ENCODE measurements at regions not wholly inside any gene's neighbourhood (a gene's known extent, or its start where the extent isn't known, plus 50 kb on each side); places are given as distances from the start of the nearest gene placed in this dataset.

GRCh38 chr14:94992046-94992445, 165.3 kb downstream of the DICER1 start:
- DNase-seq, result no peak

DNA sequence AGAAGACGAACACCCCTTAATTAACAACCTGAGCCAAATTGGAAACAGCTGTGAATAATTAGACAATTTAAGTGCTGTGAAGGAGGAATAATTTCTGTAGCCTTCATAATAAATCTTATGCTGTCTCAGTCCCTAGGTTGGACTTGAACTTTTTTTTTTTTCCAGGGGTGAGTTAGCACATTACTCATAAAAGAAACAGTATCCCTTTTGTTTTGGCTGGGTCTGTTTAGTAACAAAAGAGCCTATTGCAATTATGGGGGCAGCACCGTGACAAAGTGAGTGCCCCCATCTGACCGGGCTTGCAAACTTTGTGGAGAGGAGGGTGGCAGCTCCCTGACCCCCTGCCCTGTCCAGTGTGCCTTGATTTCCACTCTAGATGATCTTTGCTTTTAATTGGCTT, 167.4 kb downstream of the DICER1 start:
- no peak for DNase-seq

DNA sequence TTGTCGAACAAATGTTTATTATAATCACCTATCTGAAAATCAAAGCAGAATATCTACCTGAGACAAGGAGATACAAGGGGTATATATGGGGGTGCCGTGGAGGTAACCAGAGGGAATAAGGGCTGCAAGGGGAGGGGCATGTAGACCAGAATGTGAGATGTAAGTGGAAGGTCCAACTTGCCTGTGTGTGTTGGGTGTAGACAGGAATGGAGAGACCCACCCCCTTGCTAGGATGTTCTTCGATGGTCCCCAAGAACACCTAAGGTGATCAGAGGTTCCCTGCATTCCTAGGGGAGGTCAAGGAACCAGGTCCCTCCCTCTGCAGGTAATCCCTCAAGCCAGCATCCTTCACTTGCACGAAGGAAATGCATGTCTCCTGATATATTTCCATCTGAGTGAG, 167.9 kb downstream of the DICER1 start:
- DNase-seq, result no peak

- no peak for DNase-seq
These were observed 169.9 kb downstream of the DICER1 start for GRCh38 chr14:94987409-94987808.

DNA sequence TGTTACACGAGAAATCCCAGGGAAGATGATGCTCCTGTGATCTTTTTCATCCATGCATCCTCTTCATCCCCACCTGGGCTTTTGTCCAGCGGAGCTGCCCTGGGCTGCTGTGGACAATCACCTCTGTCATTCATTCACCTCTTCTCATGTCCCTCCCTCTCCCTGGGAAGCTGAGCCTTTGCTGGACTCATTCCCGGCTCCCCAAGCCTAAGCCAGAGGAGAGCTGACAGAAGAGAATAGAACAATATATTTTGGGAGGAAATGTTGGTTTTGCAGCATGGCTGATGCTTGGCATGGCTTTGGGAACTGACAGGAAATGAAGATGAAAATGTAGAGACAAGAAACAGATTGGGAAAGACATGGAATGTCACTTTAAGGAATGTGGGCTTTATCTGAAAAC, 177.4 kb downstream of the DICER1 start:
- no peak for DNase-seq

- no peak for DNase-seq
These were observed 180.3 kb downstream of the DICER1 start for GRCh38 chr14:94977016-94977415.

- no peak for DNase-seq
These were observed 182.0 kb downstream of the DICER1 start for GRCh38 chr14:94975366-94975765.

- DNase-seq, result peak; percentile 8
These were observed 182.4 kb downstream of the DICER1 start for GRCh38 chr14:94974893-94975292.

- DNase-seq, result no peak
These were observed 182.9 kb downstream of the DICER1 start for GRCh38 chr14:94974422-94974821.

DNA sequence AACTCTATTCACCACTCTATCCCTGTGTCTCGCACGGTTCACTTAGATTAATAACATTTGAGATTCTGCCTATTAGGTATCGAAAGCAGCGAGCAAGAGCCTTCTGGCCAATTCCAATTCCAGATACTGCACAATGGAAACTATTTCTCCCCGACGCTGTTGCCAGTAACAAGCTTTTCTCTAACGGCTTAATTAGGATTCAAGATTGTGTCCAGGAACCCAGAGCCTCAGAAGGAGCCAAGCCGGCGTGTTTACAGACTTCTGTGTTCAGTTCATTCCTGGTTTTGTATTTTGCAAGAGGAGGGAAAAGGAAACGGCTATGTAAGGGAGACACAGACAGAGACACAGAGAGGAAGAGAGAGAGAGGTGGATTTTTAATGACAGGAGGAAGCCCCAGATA, 185.6 kb downstream of the DICER1 start:
- peak; percentile 57 for DNase-seq

GRCh38 chr14:94970941-94971730, 186.2 kb downstream of the DICER1 start:
- no peak for DNase-seq

GRCh38 chr14:94969766-94970165, 187.6 kb downstream of the DICER1 start:
- DNase-seq, result no peak

DNA sequence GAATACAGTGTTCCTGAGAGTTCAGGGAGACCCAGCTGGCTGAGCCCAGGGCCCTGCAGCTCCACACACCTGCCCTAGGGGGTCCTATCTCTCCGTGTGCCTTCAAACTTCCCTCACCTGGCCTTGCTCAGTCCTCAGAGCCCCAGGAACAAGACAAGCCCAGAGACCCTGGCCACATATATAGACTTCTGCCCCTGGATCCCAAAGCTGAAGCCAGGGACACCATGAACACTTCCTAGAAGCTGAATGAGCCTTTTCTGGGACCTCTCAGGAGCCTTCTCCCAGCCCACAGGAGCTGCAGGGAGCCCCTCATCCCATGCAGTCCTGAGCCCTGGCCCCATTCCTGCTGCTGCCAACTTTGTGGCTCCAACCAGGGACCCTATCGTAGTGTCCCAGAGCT, 190.5 kb downstream of the DICER1 start:
- DNase-seq, result no peak

DNA sequence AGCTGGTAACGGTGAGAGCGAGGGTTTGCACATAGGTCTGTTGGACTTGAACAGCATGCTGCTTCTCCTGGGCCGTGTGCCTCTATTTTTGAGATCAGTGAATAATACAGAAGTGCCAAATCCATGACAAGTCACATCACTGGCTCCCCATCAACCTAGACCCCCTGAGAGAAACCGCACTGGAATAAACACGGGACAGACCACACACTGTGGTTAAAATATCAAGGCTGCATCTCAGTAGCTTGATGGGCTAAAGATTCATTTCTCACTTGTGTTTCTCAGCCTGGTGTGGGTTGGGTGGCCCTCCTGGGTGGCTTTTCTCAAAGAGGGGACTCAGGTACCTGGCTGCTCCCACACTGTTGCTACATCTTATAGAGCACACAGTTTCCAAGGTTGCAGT, 191.0 kb downstream of the DICER1 start:
- no peak for DNase-seq

DNA sequence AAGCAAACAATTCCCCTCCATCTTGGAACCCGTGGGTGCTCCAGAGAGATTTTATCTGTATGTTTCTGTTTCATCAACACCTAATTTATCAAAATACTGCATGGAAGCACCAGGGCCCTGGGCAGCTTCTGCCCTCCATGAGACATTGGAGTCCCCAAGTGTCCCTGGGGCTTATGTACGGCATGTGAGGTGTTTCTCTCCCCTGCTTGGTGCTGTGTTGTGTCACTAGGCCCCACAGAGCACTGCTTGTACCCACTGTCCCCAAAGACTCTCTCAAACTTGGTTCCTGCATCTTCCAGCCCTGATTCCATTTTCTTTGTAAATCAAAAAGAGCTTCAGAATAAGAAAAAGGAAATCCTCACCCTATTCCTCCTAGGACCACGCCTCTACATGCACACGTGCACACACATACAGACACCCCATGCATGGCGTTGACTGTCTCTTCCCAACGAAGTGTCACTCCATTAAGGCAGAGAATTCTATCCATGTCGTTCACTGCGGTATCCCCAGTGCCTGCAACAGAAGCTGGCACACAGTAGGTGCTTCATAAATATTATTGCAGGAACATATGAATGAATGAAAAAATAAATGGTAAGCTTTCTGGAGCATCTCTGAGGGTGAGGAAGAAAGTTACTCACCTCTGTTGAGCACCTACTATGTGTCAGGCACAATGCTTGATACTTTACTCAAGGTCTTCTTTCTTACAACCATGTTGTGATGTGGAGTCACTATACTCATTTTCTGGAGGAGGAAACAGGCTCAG, 191.6 kb downstream of the DICER1 start:
- no peak for DNase-seq

DNA sequence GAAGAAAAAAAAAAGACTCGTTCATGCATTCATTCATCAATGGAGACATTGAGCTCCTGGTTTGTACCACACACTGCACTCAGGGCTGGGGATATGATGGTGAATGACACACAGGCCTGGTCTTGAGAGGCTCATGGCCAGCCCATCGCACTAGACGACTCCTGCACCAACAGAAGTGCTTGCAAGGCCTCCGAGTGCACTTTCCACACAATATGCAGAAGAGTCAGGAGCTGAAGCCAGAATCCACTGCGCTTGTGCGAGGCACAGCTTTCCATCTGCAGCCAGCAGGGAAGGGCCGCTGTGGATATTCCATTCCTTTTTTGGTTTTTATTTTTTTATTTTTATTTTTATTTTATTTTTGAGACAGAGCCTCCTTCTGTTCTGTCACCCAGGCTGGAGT, 192.4 kb downstream of the DICER1 start:
- no peak for DNase-seq

DNA sequence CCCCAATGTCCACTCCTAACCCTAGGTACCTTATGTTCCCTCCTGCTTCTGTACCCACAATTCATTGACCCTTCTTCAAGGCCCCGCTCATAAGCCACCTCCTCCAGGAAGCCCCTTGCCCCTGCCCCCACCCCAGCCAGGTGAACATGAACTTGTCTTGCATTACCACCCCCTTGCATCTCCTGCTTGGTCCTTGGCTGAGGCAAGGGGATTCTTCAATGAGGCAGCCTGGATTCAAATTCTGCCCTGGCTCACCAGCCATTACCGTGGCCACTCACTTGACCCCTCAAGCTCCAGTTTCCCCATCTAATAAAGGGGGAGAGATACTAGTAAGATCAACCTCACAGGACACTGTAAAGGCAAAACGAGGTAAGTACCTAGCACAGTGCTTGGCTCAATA, 193.1 kb downstream of the DICER1 start:
- no peak for DNase-seq

GRCh38 chr14:94963051-94963450, 193.1 kb upstream of the GSC start:
- DNase-seq, result no peak

DNA sequence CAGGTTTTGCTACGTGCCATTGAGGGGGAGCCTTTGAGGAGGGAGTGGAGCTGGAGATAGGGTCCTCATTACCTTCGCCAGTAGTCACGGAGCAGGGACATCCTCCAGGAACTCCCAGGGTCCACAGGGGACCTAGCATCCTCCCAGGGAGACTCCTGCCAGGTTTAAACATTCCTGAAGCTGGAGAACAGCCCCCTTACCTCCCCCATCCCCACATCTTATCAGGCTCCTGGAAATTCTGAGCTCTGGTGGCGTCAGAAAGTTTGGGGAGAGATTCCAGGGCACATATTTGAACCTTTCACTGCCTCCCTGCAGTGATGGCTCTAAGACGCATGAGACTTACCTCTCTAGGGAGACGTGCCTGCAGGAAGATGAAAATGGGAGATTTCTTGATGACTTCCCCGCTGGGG, 192.3 kb upstream of the GSC start:
- no peak for DNase-seq

DNA sequence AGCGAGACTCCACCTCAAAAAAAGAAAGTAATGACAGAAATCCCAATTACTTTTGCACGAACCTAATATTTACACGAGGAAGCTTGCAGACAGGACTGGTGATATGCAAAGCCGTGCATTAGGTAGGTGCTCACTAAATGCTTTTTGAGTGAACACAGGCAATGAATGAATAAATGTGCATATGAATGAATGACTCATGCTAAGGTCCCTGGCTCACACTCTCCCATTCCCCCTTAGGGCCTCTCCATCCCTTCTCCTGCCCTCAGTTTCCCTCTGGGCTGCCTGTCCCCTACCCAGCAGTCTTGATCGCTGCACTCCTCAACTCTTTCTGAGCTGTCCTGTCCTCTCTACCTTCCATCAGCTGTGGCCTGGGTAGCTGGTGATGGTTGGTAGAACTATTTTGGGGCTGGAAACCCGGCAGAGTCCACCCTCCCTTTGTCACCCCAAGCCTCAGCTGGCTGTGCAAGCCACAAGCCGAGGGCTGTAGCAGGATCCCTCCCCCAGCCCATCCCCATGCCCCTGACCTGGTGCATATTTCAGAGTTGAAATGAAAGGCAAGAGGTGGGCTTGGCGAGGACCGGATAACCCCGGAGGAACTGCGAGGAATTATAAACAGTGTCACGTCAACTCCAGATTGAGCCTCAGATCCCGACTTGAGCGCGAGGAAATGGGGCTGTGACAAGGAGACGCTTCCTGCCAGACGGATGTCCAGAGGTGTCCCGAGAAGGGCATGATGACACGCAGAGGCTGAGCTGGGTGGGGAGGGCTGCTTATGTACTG, 191.7 kb upstream of the GSC start:
- DNase-seq, result no peak

DNA sequence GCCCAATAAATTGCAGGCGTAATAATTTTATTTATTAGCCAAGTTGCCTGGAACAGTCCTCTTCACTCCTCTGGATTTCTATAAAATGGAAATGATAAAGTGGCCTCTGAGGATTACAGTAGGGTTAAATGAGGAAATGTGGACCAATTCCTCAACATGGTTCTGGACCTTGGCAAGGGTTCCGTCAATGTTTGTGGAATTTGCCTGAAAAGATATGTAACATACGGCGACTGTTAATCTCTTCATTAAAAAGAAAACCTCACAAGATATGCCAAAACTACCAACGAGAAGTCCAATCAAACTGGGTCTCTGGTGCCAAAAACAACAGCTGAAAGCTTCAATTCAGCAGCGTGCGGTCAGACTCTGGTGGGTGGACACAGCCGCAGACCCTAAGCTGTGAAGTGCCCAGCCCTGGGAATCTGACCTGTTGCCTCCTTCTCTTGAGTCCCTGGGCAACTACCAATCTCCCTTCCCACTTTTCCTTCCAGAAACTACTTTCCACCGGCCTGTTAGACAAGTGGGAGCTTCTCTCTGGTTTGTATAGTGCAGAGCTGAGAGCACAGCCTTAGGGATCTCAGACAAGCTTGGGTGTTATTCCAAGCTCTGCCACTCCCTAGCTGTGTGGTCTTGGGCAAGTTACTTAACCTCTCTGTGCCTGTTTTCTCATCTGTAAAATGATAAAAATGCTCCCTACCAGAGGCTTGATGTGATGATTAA, 190.5 kb upstream of the GSC start:
- DNase-seq, result no peak

DNA sequence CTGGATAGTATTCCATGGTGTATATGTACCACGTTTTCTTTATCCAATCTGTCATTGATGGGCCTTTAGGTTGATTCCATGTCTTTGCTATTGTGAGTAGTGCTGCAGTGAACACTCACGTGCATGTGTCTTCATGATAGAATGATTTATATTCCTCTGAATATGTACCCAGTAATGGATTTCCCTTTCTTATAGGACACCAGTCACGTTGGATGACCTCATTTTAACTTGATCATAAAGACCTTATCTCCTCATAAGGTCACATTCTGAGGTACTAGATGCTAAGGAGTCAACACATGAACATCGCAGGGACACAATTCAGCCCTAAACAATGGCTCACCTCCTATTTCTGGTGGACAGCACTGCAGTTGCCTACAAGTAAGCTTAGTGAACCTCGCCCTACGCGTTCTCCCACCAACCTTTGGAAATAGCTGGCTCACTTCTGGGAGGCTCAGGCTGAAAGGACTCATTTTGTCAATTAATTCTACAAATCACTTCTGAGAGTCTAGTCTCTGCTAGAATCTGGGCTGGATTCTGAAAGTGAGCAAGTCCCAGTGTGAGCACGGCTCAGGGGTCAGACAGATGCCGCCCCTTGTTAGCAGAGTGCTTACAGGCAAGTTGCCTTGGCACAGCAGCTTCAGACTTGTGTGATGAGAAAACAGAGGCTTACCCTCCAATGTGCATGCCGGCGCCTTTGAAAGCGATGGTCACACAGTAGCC, 183.8 kb upstream of the GSC start:
- DNase-seq, result no peak
